Natural killer cell (primary cell): ENCODE measurements at regions not wholly inside any gene's neighbourhood (a gene's known extent, or its start where the extent isn't known, plus 50 kb on each side); places are given as distances from the start of the nearest gene placed in this dataset.

Source experiments
- ATAC-seq, 3 donors: fragments of 150-1000 bp in 2 of 3; fragments of 200-7000 bp in 1 of 3; cut with Tn5 transposase; 1 replicate in 1 of 3; 2 replicates in 2 of 3; pipeline ENCODE4 v1.10.0; 2021; ENCODE audit warnings: mild to moderate bottlenecking in 2 of 3, moderate library complexity in 2 of 3
- DNase-seq, 2 donors: peaks; one replicate each; pipeline versions ENCODE4 v3.0.0 to v3.0.0-alpha.2; 2013 to 2021; ENCODE audit warnings: mixed read lengths in 1 of 2
- H3K27ac ChIP-seq: one replicate; pipeline ENCODE4 v1.5.1; 2013; ENCODE audit warnings: mild to moderate bottlenecking, low read length
- H3K27me3 ChIP-seq: one replicate; pipeline ENCODE4 v1.6.1; 2013; ENCODE audit warnings: low read length; ENCODE audit not compliant: control insufficient read depth, insufficient read depth
- H3K36me3 ChIP-seq: one replicate; pipeline ENCODE4 v1.6.1; 2013; ENCODE audit warnings: low read length; ENCODE audit not compliant: control insufficient read depth, insufficient read depth
- H3K4me1 ChIP-seq: one replicate; pipeline ENCODE4 v1.6.1; 2013; ENCODE audit warnings: low read length; ENCODE audit not compliant: control insufficient read depth, insufficient read depth
- H3K4me3 ChIP-seq: one replicate; pipeline ENCODE4 v1.5.1; 2013; ENCODE audit warnings: low read length
- H3K9me3 ChIP-seq: one replicate; pipeline ENCODE4 v1.6.1; 2013; ENCODE audit warnings: low read length; ENCODE audit not compliant: control insufficient read depth, insufficient read depth
- H3K27ac Mint-ChIP-seq, 2 donors: one replicate each; pipeline ENCODE4 v1.8.0; 2022; ENCODE audit warnings: mild to moderate bottlenecking in 2 of 2, mixed read lengths in 2 of 2, moderate library complexity in 1 of 2
- H3K27me3 Mint-ChIP-seq, 2 donors: one replicate each; pipeline ENCODE4 v1.8.0; 2022; ENCODE audit warnings: low read depth in 2 of 2, mixed read lengths in 2 of 2
- H3K36me3 Mint-ChIP-seq: one replicate; pipeline ENCODE4 v1.8.0; 2022; ENCODE audit warnings: mixed read lengths
- H3K4me1 Mint-ChIP-seq, 2 donors: one replicate each; pipeline ENCODE4 v1.8.0; 2022; ENCODE audit warnings: mixed read lengths in 2 of 2
- H3K4me3 Mint-ChIP-seq: one replicate; pipeline ENCODE4 v1.8.0; 2022; ENCODE audit warnings: mild to moderate bottlenecking, moderate library complexity, mixed read lengths
- H3K9me3 Mint-ChIP-seq, 2 donors: one replicate each; pipeline ENCODE4 v1.8.0; 2022; ENCODE audit warnings: mixed read lengths in 2 of 2
- WGBS: methylation state at CpG from one replicate; pipeline ENCODE4 v1.1.7; 2013; ENCODE audit warnings: missing lambda C conversion rate; ENCODE audit not compliant: insufficient coverage; 5-methylcytosine and 5-hydroxymethylcytosine counted together
- intact Hi-C: fragments of 100-400 bp; cut with micrococcal nuclease; formaldehyde crosslinking; loops from one replicate; pipeline ENCODE4 v1.14.2; 2022
- TF ChIP-seq, protein P1 (sequence below): fragments of 200-600 bp; IDR thresholded peaks from one replicate; pipeline ENCODE4 v1.8.0; 2022; ENCODE audit warnings: antibody characterized with exemption

DNA sequence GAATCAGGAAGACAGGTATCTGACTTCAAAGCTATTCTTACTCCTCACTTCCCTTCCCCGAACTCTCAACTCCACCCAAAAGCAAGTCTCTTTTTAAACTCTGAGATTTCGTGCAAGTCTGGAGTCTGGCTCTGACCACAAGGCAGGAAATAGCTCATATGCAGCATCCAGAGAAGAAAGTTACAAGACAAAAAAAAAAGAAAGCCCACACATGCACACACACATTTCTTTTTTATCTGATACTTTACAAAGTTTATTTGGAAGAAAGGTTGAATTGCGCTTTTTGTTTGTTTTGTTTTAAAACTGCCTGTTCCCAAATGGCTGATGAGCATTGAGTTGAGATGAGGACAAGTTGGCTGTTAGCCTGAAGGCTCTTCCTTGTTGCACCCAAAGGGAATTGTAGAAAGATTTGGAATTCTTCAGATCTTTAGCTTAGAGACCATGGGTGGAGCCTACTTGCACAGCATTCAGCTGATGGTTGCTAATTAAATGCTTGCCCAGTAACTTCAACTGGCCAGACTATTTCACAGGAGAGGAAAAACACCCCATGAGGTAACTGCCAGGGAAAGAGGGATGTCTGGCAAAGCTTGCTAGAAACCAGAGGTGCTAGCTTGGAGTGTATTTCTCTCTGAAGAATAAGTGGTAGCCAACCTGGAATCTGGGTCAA is 490.3 kb downstream of the TTLL7 start:
- Mint-ChIP-seq H3K27ac (no peak overlapping the region), H3K36me3 (no peaks in the 10 kb centered on the region), H3K9me3 (peaks cover 5 to 9% of the 10 kb centered on the region in 2 donors), H3K4me1 (no peaks in the 10 kb centered on the region), H3K27me3 (no peaks in the 10 kb centered on the region), H3K4me3 (no peak overlapping the region)
- Histone ChIP-seq H3K27me3 (no peaks in the 10 kb centered on the region), H3K4me1 (no peaks in the 10 kb centered on the region), H3K36me3 (no peaks in the 10 kb centered on the region), H3K27ac (no peak overlapping the region), H3K4me3 (no peak overlapping the region), H3K9me3 (no peaks in the 10 kb centered on the region)
- TF ChIP-seq, protein P1, sequence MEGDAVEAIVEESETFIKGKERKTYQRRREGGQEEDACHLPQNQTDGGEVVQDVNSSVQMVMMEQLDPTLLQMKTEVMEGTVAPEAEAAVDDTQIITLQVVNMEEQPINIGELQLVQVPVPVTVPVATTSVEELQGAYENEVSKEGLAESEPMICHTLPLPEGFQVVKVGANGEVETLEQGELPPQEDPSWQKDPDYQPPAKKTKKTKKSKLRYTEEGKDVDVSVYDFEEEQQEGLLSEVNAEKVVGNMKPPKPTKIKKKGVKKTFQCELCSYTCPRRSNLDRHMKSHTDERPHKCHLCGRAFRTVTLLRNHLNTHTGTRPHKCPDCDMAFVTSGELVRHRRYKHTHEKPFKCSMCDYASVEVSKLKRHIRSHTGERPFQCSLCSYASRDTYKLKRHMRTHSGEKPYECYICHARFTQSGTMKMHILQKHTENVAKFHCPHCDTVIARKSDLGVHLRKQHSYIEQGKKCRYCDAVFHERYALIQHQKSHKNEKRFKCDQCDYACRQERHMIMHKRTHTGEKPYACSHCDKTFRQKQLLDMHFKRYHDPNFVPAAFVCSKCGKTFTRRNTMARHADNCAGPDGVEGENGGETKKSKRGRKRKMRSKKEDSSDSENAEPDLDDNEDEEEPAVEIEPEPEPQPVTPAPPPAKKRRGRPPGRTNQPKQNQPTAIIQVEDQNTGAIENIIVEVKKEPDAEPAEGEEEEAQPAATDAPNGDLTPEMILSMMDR, result no peak
- WGBS, result 2% methylated on average over 3 of the region's 3 CpGs
- DNase-seq, result peak in 1 of 2 donors; percentile 84
- intact Hi-C loops, result no loop called here
- ATAC-seq, result peak in 1 of 3 donors; percentile 26

DNA sequence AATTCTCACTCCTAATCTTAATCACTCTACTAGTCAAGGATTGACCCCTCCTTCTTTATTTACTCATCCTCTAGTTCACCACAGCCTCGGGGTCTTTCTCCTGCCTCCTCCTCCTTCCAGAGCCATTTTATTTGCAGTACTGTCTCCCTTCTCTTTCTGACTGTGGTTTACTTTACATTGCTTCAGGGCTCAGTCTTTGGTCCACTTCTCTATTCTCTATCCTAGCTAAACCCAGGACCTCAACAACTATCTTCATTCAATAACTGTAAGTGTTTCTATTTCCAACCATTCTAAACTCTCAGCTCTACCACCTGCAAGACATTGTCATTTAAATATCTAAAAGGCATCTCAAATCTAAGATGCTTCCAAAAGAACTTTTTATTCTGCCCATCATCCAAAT is 493.8 kb downstream of the TTLL7 start:
- no peak for ATAC-seq
- H3K36me3 Mint-ChIP-seq, result no peaks in the 10 kb centered on the region
- H3K4me1 Mint-ChIP-seq, result no peaks in the 10 kb centered on the region
- peaks cover 14% of the 10 kb centered on the region in 2 donors for H3K9me3 Mint-ChIP-seq
- no peak overlapping the region for H3K27ac Mint-ChIP-seq
- H3K27me3 ChIP-seq, result no peaks in the 10 kb centered on the region
- H3K4me1 ChIP-seq, result no peaks in the 10 kb centered on the region
- no peak overlapping the region for H3K4me3 Mint-ChIP-seq
- H3K4me3 ChIP-seq, result no peak overlapping the region
- intact Hi-C loops, result no loop called here
- TF ChIP-seq, protein P1, result no peak
- H3K27me3 Mint-ChIP-seq, result no peaks in the 10 kb centered on the region
- no peaks in the 10 kb centered on the region for H3K36me3 ChIP-seq
- 94% methylated on average over 1 of the region's 1 CpG for WGBS
- DNase-seq, result no peak
- no peak overlapping the region for H3K27ac ChIP-seq
- no peaks in the 10 kb centered on the region for H3K9me3 ChIP-seq

DNA sequence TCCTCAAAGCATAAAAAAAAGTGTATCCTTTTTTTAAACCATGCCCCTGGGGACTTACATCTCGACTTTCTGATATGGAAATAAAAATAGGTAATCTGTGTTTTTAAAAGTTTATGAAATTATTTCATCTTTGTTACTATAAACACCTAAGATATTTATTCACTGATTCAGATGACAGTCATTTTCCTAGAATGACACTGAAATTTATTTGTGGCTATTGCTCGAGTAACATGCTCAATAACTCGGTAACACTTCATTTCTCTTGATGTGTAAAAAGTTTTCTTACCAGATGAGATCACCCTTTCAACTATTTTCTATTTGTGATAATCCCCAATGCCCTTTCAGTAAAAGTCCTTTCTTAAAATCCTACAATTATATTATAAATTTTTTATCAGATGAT is 495.8 kb downstream of the TTLL7 start:
- Histone ChIP-seq H3K9me3 (no peaks in the 10 kb centered on the region), H3K36me3 (no peaks in the 10 kb centered on the region), H3K27me3 (no peaks in the 10 kb centered on the region), H3K4me3 (no peak overlapping the region), H3K27ac (no peak overlapping the region), H3K4me1 (no peaks in the 10 kb centered on the region)
- intact Hi-C loops, result no loop called here
- no peak for DNase-seq
- Mint-ChIP-seq H3K9me3 (peaks cover 19 to 20% of the 10 kb centered on the region in 2 donors), H3K36me3 (no peaks in the 10 kb centered on the region), H3K27me3 (no peaks in the 10 kb centered on the region), H3K27ac (no peak overlapping the region), H3K4me3 (no peak overlapping the region), H3K4me1 (no peaks in the 10 kb centered on the region)
- TF ChIP-seq, protein P1, result no peak
- no peak for ATAC-seq
- WGBS, result no CpG with 5 or more reads among the region's 3 CpGs

DNA sequence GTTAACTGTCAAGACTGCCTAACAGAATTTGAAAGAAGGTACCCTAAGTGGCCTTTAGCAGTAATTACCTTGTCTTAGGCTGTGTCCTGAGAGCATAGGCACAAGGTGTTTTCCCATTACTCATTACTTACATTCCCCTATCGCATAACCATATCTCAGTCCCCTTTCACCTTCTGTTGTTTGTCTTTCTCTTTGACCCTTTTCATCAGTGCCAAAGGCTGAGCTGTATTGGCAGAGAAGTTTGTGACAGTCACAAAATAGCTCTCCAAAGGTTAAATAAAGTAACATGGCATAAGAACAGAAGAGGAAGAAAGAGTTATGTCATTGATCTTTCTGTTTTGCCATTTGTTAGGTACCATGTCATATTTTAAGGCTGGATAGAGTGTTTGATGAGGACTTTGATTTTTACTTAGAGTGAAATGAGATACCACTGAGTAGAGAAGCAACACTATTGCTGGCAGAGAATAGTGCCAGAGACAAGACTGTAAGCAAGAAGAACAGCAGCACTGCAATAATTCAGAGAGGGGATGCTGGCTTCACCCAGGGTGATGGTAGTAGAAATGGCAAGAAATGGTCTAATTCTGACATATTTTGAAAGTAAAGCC is 497.8 kb downstream of the TTLL7 start:
- no peak overlapping the region for H3K4me3 Mint-ChIP-seq
- H3K27ac Mint-ChIP-seq, result no peak overlapping the region
- intact Hi-C loops, result no loop called here
- Histone ChIP-seq H3K9me3 (no peaks in the 10 kb centered on the region), H3K4me3 (no peak overlapping the region), H3K27ac (no peak overlapping the region), H3K27me3 (no peaks in the 10 kb centered on the region), H3K4me1 (no peaks in the 10 kb centered on the region), H3K36me3 (no peaks in the 10 kb centered on the region)
- no peaks in the 10 kb centered on the region for H3K36me3 Mint-ChIP-seq
- 100% methylated on average over 1 of the region's 1 CpG for WGBS
- TF ChIP-seq, protein P1, result no peak
- H3K9me3 Mint-ChIP-seq, result peaks cover 21% of the 10 kb centered on the region in 2 donors
- no peak for ATAC-seq
- H3K27me3 Mint-ChIP-seq, result no peaks in the 10 kb centered on the region
- H3K4me1 Mint-ChIP-seq, result no peaks in the 10 kb centered on the region
- DNase-seq, result no peak
